Endothelial cell (in vitro differentiated cells): ENCODE measurements at regions not wholly inside any gene's neighbourhood (a gene's known extent, or its start where the extent isn't known, plus 50 kb on each side); places are given as distances from the start of the nearest gene placed in this dataset.

Experiments
- DNase-seq: peaks from one replicate; pipeline ENCODE4 v3.0.0; 2021; ENCODE audit warnings: low spot score
- H3K27ac Mint-ChIP-seq: one replicate; pipeline ENCODE4 v1.8.0; 2021; ENCODE audit warnings: mixed read lengths, inconsistent platforms; ENCODE audit not compliant: unreplicated experiment
- H3K27me3 Mint-ChIP-seq: one replicate; pipeline ENCODE4 v1.8.0; 2021; ENCODE audit warnings: mild to moderate bottlenecking, moderate library complexity, mixed read lengths, inconsistent platforms; ENCODE audit not compliant: unreplicated experiment
- H3K36me3 Mint-ChIP-seq: one replicate; pipeline ENCODE4 v1.8.0; 2021; ENCODE audit warnings: mild to moderate bottlenecking, low read depth, mixed read lengths, inconsistent platforms; ENCODE audit not compliant: unreplicated experiment
- H3K4me1 Mint-ChIP-seq: one replicate; pipeline ENCODE4 v1.8.0; 2021; ENCODE audit warnings: mild to moderate bottlenecking, mixed read lengths, inconsistent platforms; ENCODE audit not compliant: unreplicated experiment
- H3K4me3 Mint-ChIP-seq: one replicate; pipeline ENCODE4 v1.8.0; 2021; ENCODE audit warnings: mild to moderate bottlenecking, mixed read lengths, inconsistent platforms; ENCODE audit not compliant: unreplicated experiment
- H3K9me3 Mint-ChIP-seq: one replicate; pipeline ENCODE4 v1.8.0; 2021; ENCODE audit warnings: mixed read lengths, inconsistent platforms; ENCODE audit not compliant: unreplicated experiment
- TF ChIP-seq, protein P1 (sequence below): fragments of 200-600 bp; sonication (generic); IDR thresholded peaks from one replicate; pipeline ENCODE4 v1.5.0; 2021; ENCODE audit warnings: antibody characterized with exemption; ENCODE audit not compliant: unreplicated experiment

GRCh38 chr3:110615454-110615853 lies 456.2 kb upstream of the NECTIN3 start:
- no peaks in the 10 kb centered on the region for H3K4me1 Mint-ChIP-seq
- peaks cover 2% of the 10 kb centered on the region for H3K27me3 Mint-ChIP-seq
- no peak overlapping the region for H3K4me3 Mint-ChIP-seq
- no peaks in the 10 kb centered on the region for H3K9me3 Mint-ChIP-seq
- H3K27ac Mint-ChIP-seq = no peak overlapping the region
- no peak for DNase-seq
- TF ChIP-seq, protein P1, sequence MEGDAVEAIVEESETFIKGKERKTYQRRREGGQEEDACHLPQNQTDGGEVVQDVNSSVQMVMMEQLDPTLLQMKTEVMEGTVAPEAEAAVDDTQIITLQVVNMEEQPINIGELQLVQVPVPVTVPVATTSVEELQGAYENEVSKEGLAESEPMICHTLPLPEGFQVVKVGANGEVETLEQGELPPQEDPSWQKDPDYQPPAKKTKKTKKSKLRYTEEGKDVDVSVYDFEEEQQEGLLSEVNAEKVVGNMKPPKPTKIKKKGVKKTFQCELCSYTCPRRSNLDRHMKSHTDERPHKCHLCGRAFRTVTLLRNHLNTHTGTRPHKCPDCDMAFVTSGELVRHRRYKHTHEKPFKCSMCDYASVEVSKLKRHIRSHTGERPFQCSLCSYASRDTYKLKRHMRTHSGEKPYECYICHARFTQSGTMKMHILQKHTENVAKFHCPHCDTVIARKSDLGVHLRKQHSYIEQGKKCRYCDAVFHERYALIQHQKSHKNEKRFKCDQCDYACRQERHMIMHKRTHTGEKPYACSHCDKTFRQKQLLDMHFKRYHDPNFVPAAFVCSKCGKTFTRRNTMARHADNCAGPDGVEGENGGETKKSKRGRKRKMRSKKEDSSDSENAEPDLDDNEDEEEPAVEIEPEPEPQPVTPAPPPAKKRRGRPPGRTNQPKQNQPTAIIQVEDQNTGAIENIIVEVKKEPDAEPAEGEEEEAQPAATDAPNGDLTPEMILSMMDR = no peak
- no peaks in the 10 kb centered on the region for H3K36me3 Mint-ChIP-seq

GRCh38 chr3:110618512-110619226 lies 452.9 kb upstream of the NECTIN3 start:
- Mint-ChIP-seq H3K4me3 (no peak overlapping the region), H3K27me3 (peaks cover 2% of the 10 kb centered on the region), H3K4me1 (no peaks in the 10 kb centered on the region), H3K9me3 (no peaks in the 10 kb centered on the region), H3K27ac (no peak overlapping the region), H3K36me3 (no peaks in the 10 kb centered on the region)
- DNase-seq = no peak
- TF ChIP-seq, protein P1 = no peak

- H3K27ac Mint-ChIP-seq = no peak overlapping the region
- TF ChIP-seq, protein P1 = no peak
- no peaks in the 10 kb centered on the region for H3K27me3 Mint-ChIP-seq
- no peaks in the 10 kb centered on the region for H3K4me1 Mint-ChIP-seq
- H3K4me3 Mint-ChIP-seq = no peak overlapping the region
- no peak for DNase-seq
- no peaks in the 10 kb centered on the region for H3K9me3 Mint-ChIP-seq
- H3K36me3 Mint-ChIP-seq = no peaks in the 10 kb centered on the region
Observed at GRCh38 chr3:110620118-110620517, 451.5 kb upstream of the NECTIN3 start.

DNA sequence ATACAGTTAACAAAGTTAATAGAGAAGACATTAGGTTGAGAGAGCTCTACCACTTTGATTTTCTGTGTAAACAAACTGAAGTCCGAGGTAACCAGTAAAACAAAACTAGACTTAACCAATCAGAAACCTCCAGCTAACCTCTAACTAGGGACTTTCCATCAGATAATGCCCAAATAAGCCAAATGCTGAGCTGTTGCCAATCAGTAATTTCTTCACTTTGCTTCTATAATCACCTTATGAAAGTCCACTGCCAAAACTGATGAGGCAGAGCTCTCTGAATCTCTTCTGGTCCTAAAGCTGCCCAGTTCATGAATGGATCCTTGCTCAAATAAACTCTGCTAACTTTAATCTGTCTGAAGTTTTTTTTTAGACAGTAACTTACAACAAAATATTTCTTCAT lies 448.0 kb upstream of the NECTIN3 start:
- no peak overlapping the region for H3K27ac Mint-ChIP-seq
- H3K27me3 Mint-ChIP-seq = no peaks in the 10 kb centered on the region
- no peaks in the 10 kb centered on the region for H3K4me1 Mint-ChIP-seq
- no peaks in the 10 kb centered on the region for H3K9me3 Mint-ChIP-seq
- DNase-seq = no peak
- TF ChIP-seq, protein P1 = no peak
- H3K4me3 Mint-ChIP-seq = no peak overlapping the region
- H3K36me3 Mint-ChIP-seq = no peaks in the 10 kb centered on the region

DNA sequence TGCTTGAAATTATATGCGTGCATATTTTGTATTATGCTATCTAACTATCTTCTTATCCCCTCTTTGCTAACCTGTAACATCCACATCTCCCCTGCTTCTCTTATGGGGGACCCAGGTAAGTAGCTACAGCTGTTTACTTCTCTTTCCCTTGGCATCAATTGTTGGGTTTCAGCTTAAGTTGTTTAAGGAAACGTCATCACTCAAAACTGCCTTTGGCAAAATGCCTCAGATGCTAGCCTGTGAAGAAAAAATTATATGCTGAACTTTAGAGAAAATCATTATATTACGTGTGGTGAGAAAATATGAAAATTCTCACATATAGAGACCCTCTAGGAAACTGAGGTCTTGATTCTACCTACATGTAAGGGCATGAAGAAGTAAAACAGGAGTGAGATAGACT lies 447.0 kb upstream of the NECTIN3 start:
- no peak overlapping the region for H3K27ac Mint-ChIP-seq
- TF ChIP-seq, protein P1 = no peak

More for the DNA sequence above, 447.0 kb upstream of the NECTIN3 start:
- Mint-ChIP-seq H3K4me3 (no peak overlapping the region), H3K4me1 (no peaks in the 10 kb centered on the region), H3K27me3 (no peaks in the 10 kb centered on the region), H3K9me3 (no peaks in the 10 kb centered on the region), H3K36me3 (no peaks in the 10 kb centered on the region)
- DNase-seq = no peak
